B cell (primary cell): ENCODE measurements at regions not wholly inside any gene's neighbourhood (a gene's known extent, or its start where the extent isn't known, plus 50 kb on each side); places are given as distances from the start of the nearest gene placed in this dataset.

Experiments used
- ATAC-seq: fragments of 200-7000 bp; cut with Tn5 transposase; one replicate; pipeline ENCODE4 v1.10.0; 2021; ENCODE audit warnings: low read depth, mild to moderate bottlenecking, moderate number of reproducible peaks, moderate library complexity
- CTCF ChIA-PET: fragments of 350-600 bp; sonication (Branson Sonifier 250); formaldehyde crosslinking; loops from one replicate; lab custom pipeline; 2021; ENCODE audit warnings: antibody characterized with exemption, inconsistent platforms; lab: Charles Lee
- POLR2A ChIA-PET: fragments of 350-600 bp; sonication (Branson Sonifier 250); formaldehyde crosslinking; loops from one replicate; lab custom pipeline; 2021; ENCODE audit warnings: antibody characterized with exemption; lab: Charles Lee
- DNase-seq: peaks from one replicate; pipeline ENCODE4 v3.0.0; 2013
- H2AFZ ChIP-seq: 2 replicates; pipeline ENCODE4 v1.6.1; 2012; ENCODE audit warnings: mild to moderate bottlenecking, low read depth, low read length; ENCODE audit not compliant: insufficient read depth, poor library complexity, severe bottlenecking
- H3K27ac ChIP-seq, 2 donors: 1 replicate in 1 of 2; 2 replicates in 1 of 2; pipeline ENCODE4 v1.5.1; 2012 to 2013; ENCODE audit warnings: low read length in 2 of 2, mild to moderate bottlenecking in 2 of 2, moderate library complexity in 1 of 2
- H3K27me3 ChIP-seq, 4 experiments: fragments of 200-600 bp in 1 of 4; sonication (generic) in 1 of 4; replicated peaks in 1 of 4; 1 replicate in 2 of 4; 2 replicates in 2 of 4; pipeline versions ENCODE4 v1.6.1 to v1.7.0; 2013 to 2016; ENCODE audit warnings: low read length in 3 of 4, mild to moderate bottlenecking in 2 of 4, mixed read lengths in 1 of 4, moderate library complexity in 1 of 4; ENCODE audit not compliant: insufficient read depth in 4 of 4, control insufficient read depth in 3 of 4; ENCODE audit errors: control extremely low read depth in 1 of 4
- H3K36me3 ChIP-seq, 2 experiments: replicated peaks in 1 of 2; 1 replicate in 1 of 2; 2 replicates in 1 of 2; pipeline versions ENCODE4 v1.6.1 to v1.7.1; 2013; ENCODE audit warnings: low read length in 1 of 2; ENCODE audit not compliant: insufficient read depth in 2 of 2, control insufficient read depth in 1 of 2; ENCODE audit errors: control extremely low read depth in 1 of 2, extremely low read depth in 1 of 2
- H3K4me1 ChIP-seq, 2 donors: fragments of 200-600 bp in 1 of 2; sonication (generic) in 1 of 2; 1 replicate in 1 of 2; 2 replicates in 1 of 2; pipeline versions ENCODE4 v1.5.1 to v1.6.1; 2013 to 2017; ENCODE audit warnings: low read length in 2 of 2; ENCODE audit not compliant: control insufficient read depth in 2 of 2, insufficient read depth in 2 of 2
- H3K4me2 ChIP-seq: replicated peaks from 2 replicates; pipeline ENCODE3; 2012; ENCODE audit warnings: mild to moderate bottlenecking, low read depth, low read length; ENCODE audit not compliant: poor library complexity, severe bottlenecking
- H3K4me3 ChIP-seq, 5 experiments: fragments of 200-600 bp in 1 of 5; sonication (generic) in 1 of 5; 1 replicate in 3 of 5; 2 replicates in 2 of 5; pipeline versions ENCODE4 v1.5.1 to v1.7.0; 2011 to 2016; ENCODE audit warnings: low read length in 4 of 5, mild to moderate bottlenecking in 4 of 5, low read depth in 2 of 5, control low read depth in 1 of 5, moderate library complexity in 1 of 5; ENCODE audit not compliant: insufficient read depth in 1 of 5; ENCODE audit errors: control extremely low read depth in 1 of 5, extremely low read depth in 1 of 5
- H3K79me2 ChIP-seq: fragments of 200-600 bp; sonication (generic); one replicate; pipeline ENCODE4 v1.6.0; 2016; ENCODE audit warnings: low read length; ENCODE audit not compliant: control insufficient read depth, insufficient read depth
- H3K9ac ChIP-seq: fragments of 200-600 bp; sonication (generic); 2 replicates; pipeline ENCODE4 v1.6.1; 2017; ENCODE audit warnings: mild to moderate bottlenecking, low read length, moderate library complexity
- H3K9me3 ChIP-seq, 3 donors: one replicate each; pipeline versions ENCODE4 v1.6.1 to v1.7.1; 2013; ENCODE audit warnings: low read length in 2 of 3; ENCODE audit not compliant: control insufficient read depth in 2 of 3, insufficient read depth in 1 of 3; ENCODE audit errors: control extremely low read depth in 1 of 3
- H4K20me1 ChIP-seq: 2 replicates; pipeline ENCODE4 v1.6.0; 2012; ENCODE audit warnings: mild to moderate bottlenecking, low read length; ENCODE audit not compliant: insufficient read depth, control insufficient read depth, poor library complexity, severe bottlenecking
- H3K27ac Mint-ChIP-seq: one replicate; pipeline ENCODE4 v1.8.0; 2021; ENCODE audit warnings: mixed read lengths
- H3K27me3 Mint-ChIP-seq: one replicate; pipeline ENCODE4 v1.8.0; 2021; ENCODE audit warnings: mixed read lengths
- H3K4me1 Mint-ChIP-seq: one replicate; pipeline ENCODE4 v1.8.0; 2021; ENCODE audit warnings: mixed read lengths
- H3K4me3 Mint-ChIP-seq: one replicate; pipeline ENCODE4 v1.8.0; 2021; ENCODE audit warnings: mixed read lengths
- H3K9me3 Mint-ChIP-seq: one replicate; pipeline ENCODE4 v1.8.0; 2022; ENCODE audit warnings: mixed read lengths; ENCODE audit not compliant: insufficient read depth
- CTCF ChIP-seq: fragments of 200-600 bp; IDR thresholded peaks from one replicate; pipeline ENCODE4 v1.8.0; 2022; ENCODE audit warnings: antibody characterized with exemption, mild to moderate bottlenecking
- EZH2 ChIP-seq: IDR thresholded peaks from 2 replicates; pipeline ENCODE4 v1.6.1; 2012; ENCODE audit warnings: borderline replicate concordance, low read depth, mild to moderate bottlenecking, moderate library complexity, low read length; ENCODE audit not compliant: insufficient read depth, poor library complexity, severe bottlenecking
- WGBS: methylation state at CpG from one replicate; pipeline ENCODE4 v1.1.5; 2013; ENCODE audit warnings: missing lambda C conversion rate; ENCODE audit not compliant: insufficient coverage; 5-methylcytosine and 5-hydroxymethylcytosine counted together
- intact Hi-C: fragments of 100-400 bp; cut with micrococcal nuclease; formaldehyde crosslinking; loops from one replicate; pipeline ENCODE4 v1.10.0; 2022

GRCh38 chr5:159438092-159438491, 107.8 kb upstream of the IL12B start:
- H3K4me3 ChIP-seq: no peak overlapping the region
- no peak for TF ChIP-seq EZH2
- TF ChIP-seq CTCF: no peak
- POLR2A ChIA-PET: no interaction called here
- intact Hi-C loops: no loop called here
- 100% methylated on average over 1 of the region's 4 CpGs for WGBS
- peaks cover 0 to 7% of the 10 kb centered on the region in 2 donors for H3K4me1 ChIP-seq
- H3K4me2 ChIP-seq: no peak overlapping the region
- peaks cover 0 to 2% (median 0%) of the 10 kb centered on the region in 3 donors for H3K9me3 ChIP-seq
- Mint-ChIP-seq H3K9me3 (no peaks in the 10 kb centered on the region), H3K27me3 (no peaks in the 10 kb centered on the region), H3K27ac (no peak overlapping the region), H3K4me1 (peaks cover 10% of the 10 kb centered on the region), H3K4me3 (no peak overlapping the region)
- H3K79me2 ChIP-seq: no peaks in the 10 kb centered on the region
- H4K20me1 ChIP-seq: no peaks in the 10 kb centered on the region
- DNase-seq (no peak), ATAC-seq (no peak)
- CTCF ChIA-PET: interaction anchor here (1.2 kb wide), 1 partner anchor 10 kb away, joined by 3 read pairs; no protein-coding TSS in a partner anchor
- H3K27me3 ChIP-seq: no peaks in the 10 kb centered on the region
- H2AFZ ChIP-seq: no peak overlapping the region
- H3K36me3 ChIP-seq: no peaks in the 10 kb centered on the region
- no peak overlapping the region for H3K9ac ChIP-seq
- H3K27ac ChIP-seq: no peak overlapping the region

DNA sequence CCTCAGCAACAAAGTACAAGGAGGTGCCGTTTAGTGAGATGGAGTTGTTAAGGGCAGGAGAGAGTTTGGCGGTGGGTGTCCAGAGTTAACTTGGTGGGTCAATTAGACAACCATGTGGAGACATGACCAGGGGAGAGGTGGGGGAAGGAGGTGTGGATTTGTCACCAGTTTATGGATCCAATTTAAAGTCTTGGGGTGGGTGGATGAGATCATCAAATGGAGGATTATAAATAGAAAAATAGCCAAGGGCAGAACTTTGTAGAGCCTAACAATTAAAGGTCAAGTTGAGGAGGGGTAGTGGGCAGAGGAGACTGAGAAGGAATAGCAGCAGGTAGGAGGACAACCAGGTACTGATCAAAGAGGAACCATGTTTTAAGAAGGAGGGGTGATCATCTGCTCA, 108.7 kb upstream of the IL12B start:
- Histone ChIP-seq H3K27ac (no peak overlapping the region), H3K27me3 (no peaks in the 10 kb centered on the region), H3K4me3 (no peak overlapping the region), H3K79me2 (no peaks in the 10 kb centered on the region), H3K9me3 (peaks cover 0 to 2% (median 0%) of the 10 kb centered on the region in 3 donors), H3K4me2 (no peak overlapping the region), H3K36me3 (no peaks in the 10 kb centered on the region), H2AFZ (no peak overlapping the region), H3K9ac (no peak overlapping the region), H3K4me1 (peaks cover 0 to 7% of the 10 kb centered on the region in 2 donors), H4K20me1 (no peaks in the 10 kb centered on the region)
- Mint-ChIP-seq H3K27ac (no peak overlapping the region), H3K27me3 (no peaks in the 10 kb centered on the region), H3K9me3 (no peaks in the 10 kb centered on the region), H3K4me1 (peaks cover 10% of the 10 kb centered on the region), H3K4me3 (no peak overlapping the region)
- ChIA-PET CTCF (no interaction called here), POLR2A (interaction anchor here (0.5 kb wide), 1 partner anchor 93 kb away, joined by 3 read pairs; no protein-coding TSS in a partner anchor)
- no peak for TF ChIP-seq EZH2
- no peak for TF ChIP-seq CTCF
- no peak for DNase-seq
- intact Hi-C loops: no loop called here
- 100% methylated on average over 2 of the region's 2 CpGs for WGBS
- no peak for ATAC-seq
